ENCODE measurements at regions not wholly inside any gene's neighbourhood (a gene's known extent, or its start where the extent isn't known, plus 50 kb on each side); places are given as distances from the start of the nearest gene placed in this dataset.

GRCh38 chr4:53684136-53685130, 93.1 kb upstream of the LNX1 start:
- ATAC-seq (no peak), DNase-seq (ENCODE audit: low read depth, low spot score) (no peak)
- no peak overlapping the region for H2AFZ ChIP-seq (ENCODE audit: low read depth, low read length, poor library complexity, severe bottlenecking)
- BruUV-seq (replicated peaks) = no TSS peak
- no peaks in the 10 kb centered on the region for H3K79me2 ChIP-seq (ENCODE audit: insufficient read depth, low read length)
- no peak overlapping the region for H3K9ac ChIP-seq (ENCODE audit: low read length)
- intact Hi-C loops (cut with micrococcal nuclease) = no loop called here
- 0 out of 4 replicates have a peak, but pooled peaks cover 0 to 4% of the 10 kb centered on the region in 2 experiments for H3K4me1 ChIP-seq (ENCODE audit: control insufficient read depth in 1 of 2, insufficient read depth in 2 of 2, low read length in 2 of 2)
- H3K27ac ChIP-seq (ENCODE audit: low read depth, low read length) = no peak overlapping the region
- ChIA-PET RAD21 (ENCODE audit: low non-redundant PET in 1 of 2, low total read pairs in 2 of 2, uncharacterized antibody in 2 of 2, unreplicated experiment in 2 of 2) (no interaction called here), CTCF (no interaction called here), POLR2A (no interaction called here)
- no peak overlapping the region for H3K4me2 ChIP-seq (ENCODE audit: low read length)
- H3K9me2 ChIP-seq (ENCODE audit: insufficient read depth) = no peaks in the 10 kb centered on the region
- no peak for TF ChIP-seq CTCF (IDR thresholded peaks at IDR 0.05 in 2 of 3, conservative IDR thresholded peaks at IDR 0.05 in 1 of 3; ENCODE audit: borderline replicate concordance in 1 of 3, insufficient read depth in 1 of 3, low read depth in 2 of 3, low read length in 2 of 3)
- no peak for TF ChIP-seq EZH2phosphoT487 (IDR thresholded peaks at IDR 0.05; ENCODE audit: borderline replicate concordance)
- no peak for TF ChIP-seq SRF (IDR thresholded peaks at IDR 0.05; ENCODE audit: low read depth)
- no peak for TF ChIP-seq ZNF274 (IDR thresholded peaks at IDR 0.05; ENCODE audit: low read depth, low read length)
- TF ChIP-seq MAX (IDR thresholded peaks at IDR 0.05) = no peak
- TF ChIP-seq CEBPB (IDR thresholded peaks at IDR 0.05; ENCODE audit: low read depth) = no peak
- TF ChIP-seq EGR1 (IDR thresholded peaks at IDR 0.05; ENCODE audit: low read depth) = no peak
- TF ChIP-seq CBX3 (IDR thresholded peaks at IDR 0.05; ENCODE audit: low read depth) = no peak
- TF ChIP-seq SP1 (IDR thresholded peaks at IDR 0.05; ENCODE audit: low read depth) = no peak
- no peak for TF ChIP-seq EZH2 (IDR thresholded peaks at IDR 0.05)
- no peak for TF ChIP-seq ZBTB33 (IDR thresholded peaks at IDR 0.05; ENCODE audit: extremely low read depth, insufficient replicate concordance, low read length)
- TF ChIP-seq YY1 (IDR thresholded peaks at IDR 0.05; ENCODE audit: extremely low read depth, insufficient replicate concordance, low read depth, low read length) = no peak
- no peak for TF ChIP-seq SIN3A (IDR thresholded peaks at IDR 0.05; ENCODE audit: low read depth)
- no peak for TF ChIP-seq ELF1 (IDR thresholded peaks at IDR 0.05; ENCODE audit: borderline replicate concordance, low read depth)
- TF ChIP-seq TCF7L2 (IDR thresholded peaks at IDR 0.05; ENCODE audit: borderline replicate concordance, extremely low read depth, insufficient read depth, insufficient read length) = no peak
- no peak for TF ChIP-seq ATF3 (IDR thresholded peaks at IDR 0.05)
- no peak for TF ChIP-seq POLR2A (IDR thresholded peaks at IDR 0.05; ENCODE audit: borderline replicate concordance, extremely low read depth, insufficient read depth, insufficient read length)
- no peaks in the 10 kb centered on the region for H3K36me3 ChIP-seq (ENCODE audit: control insufficient read depth in 1 of 2, insufficient read depth in 2 of 2, low read length in 2 of 2)
- peaks cover 85% of the 10 kb centered on the region for H3K27me3 ChIP-seq (ENCODE audit: insufficient read depth, low read length)
- no peak overlapping the region for H3K4me3 ChIP-seq (replicated peaks in 1 of 2; ENCODE audit: low read depth in 1 of 2, low read length in 2 of 2)
- H3K9me3 ChIP-seq (ENCODE audit: control insufficient read depth in 1 of 2, insufficient read depth in 1 of 2, low read depth in 1 of 2, low read length in 2 of 2) = no peaks in the 10 kb centered on the region
- no peaks in the 10 kb centered on the region for H4K20me1 ChIP-seq (ENCODE audit: insufficient read depth)

All from HCT116 (cell line).